Natural killer cell (primary cell): ENCODE measurements at regions not wholly inside any gene's neighbourhood (a gene's known extent, or its start where the extent isn't known, plus 50 kb on each side); places are given as distances from the start of the nearest gene placed in this dataset.

ENCODE experiments used
- ATAC-seq, 3 donors: fragments of 150-1000 bp in 2 of 3; fragments of 200-7000 bp in 1 of 3; cut with Tn5 transposase; 1 replicate in 1 of 3; 2 replicates in 2 of 3; pipeline ENCODE4 v1.10.0; 2021; ENCODE audit warnings: mild to moderate bottlenecking in 2 of 3, moderate library complexity in 2 of 3
- DNase-seq, 2 donors: peaks; one replicate each; pipeline versions ENCODE4 v3.0.0 to v3.0.0-alpha.2; 2013 to 2021; ENCODE audit warnings: mixed read lengths in 1 of 2
- H3K27ac ChIP-seq: one replicate; pipeline ENCODE4 v1.5.1; 2013; ENCODE audit warnings: mild to moderate bottlenecking, low read length
- H3K27me3 ChIP-seq: one replicate; pipeline ENCODE4 v1.6.1; 2013; ENCODE audit warnings: low read length; ENCODE audit not compliant: control insufficient read depth, insufficient read depth
- H3K36me3 ChIP-seq: one replicate; pipeline ENCODE4 v1.6.1; 2013; ENCODE audit warnings: low read length; ENCODE audit not compliant: control insufficient read depth, insufficient read depth
- H3K4me1 ChIP-seq: one replicate; pipeline ENCODE4 v1.6.1; 2013; ENCODE audit warnings: low read length; ENCODE audit not compliant: control insufficient read depth, insufficient read depth
- H3K4me3 ChIP-seq: one replicate; pipeline ENCODE4 v1.5.1; 2013; ENCODE audit warnings: low read length
- H3K9me3 ChIP-seq: one replicate; pipeline ENCODE4 v1.6.1; 2013; ENCODE audit warnings: low read length; ENCODE audit not compliant: control insufficient read depth, insufficient read depth
- H3K27ac Mint-ChIP-seq, 2 donors: one replicate each; pipeline ENCODE4 v1.8.0; 2022; ENCODE audit warnings: mild to moderate bottlenecking in 2 of 2, mixed read lengths in 2 of 2, moderate library complexity in 1 of 2
- H3K27me3 Mint-ChIP-seq, 2 donors: one replicate each; pipeline ENCODE4 v1.8.0; 2022; ENCODE audit warnings: low read depth in 2 of 2, mixed read lengths in 2 of 2
- H3K36me3 Mint-ChIP-seq: one replicate; pipeline ENCODE4 v1.8.0; 2022; ENCODE audit warnings: mixed read lengths
- H3K4me1 Mint-ChIP-seq, 2 donors: one replicate each; pipeline ENCODE4 v1.8.0; 2022; ENCODE audit warnings: mixed read lengths in 2 of 2
- H3K4me3 Mint-ChIP-seq: one replicate; pipeline ENCODE4 v1.8.0; 2022; ENCODE audit warnings: mild to moderate bottlenecking, moderate library complexity, mixed read lengths
- H3K9me3 Mint-ChIP-seq, 2 donors: one replicate each; pipeline ENCODE4 v1.8.0; 2022; ENCODE audit warnings: mixed read lengths in 2 of 2
- WGBS: methylation state at CpG from one replicate; pipeline ENCODE4 v1.1.7; 2013; ENCODE audit warnings: missing lambda C conversion rate; ENCODE audit not compliant: insufficient coverage; 5-methylcytosine and 5-hydroxymethylcytosine counted together
- intact Hi-C: fragments of 100-400 bp; cut with micrococcal nuclease; formaldehyde crosslinking; loops from one replicate; pipeline ENCODE4 v1.14.2; 2022
- TF ChIP-seq, protein P1 (sequence below): fragments of 200-600 bp; IDR thresholded peaks from one replicate; pipeline ENCODE4 v1.8.0; 2022; ENCODE audit warnings: antibody characterized with exemption

DNA sequence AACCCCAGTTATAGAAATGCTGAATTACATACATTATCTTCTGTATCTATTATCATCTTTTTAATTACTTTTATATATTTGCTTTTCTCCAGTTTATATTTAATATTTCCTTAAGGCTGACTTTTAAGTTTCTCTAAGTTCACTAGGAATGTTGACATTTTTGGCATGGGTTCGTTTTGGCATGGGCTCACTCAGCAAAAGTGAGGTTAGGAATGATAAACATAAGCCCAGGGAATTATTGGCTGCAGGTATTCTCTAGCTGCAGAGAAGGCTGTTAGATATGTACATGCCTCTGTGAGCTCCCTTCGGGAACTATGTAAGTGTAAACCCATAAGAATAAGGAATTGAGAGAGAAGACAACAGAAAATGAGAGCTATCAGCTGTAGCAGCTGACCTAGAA, 63.6 kb upstream of the RAB18 start:
- Histone ChIP-seq H3K4me1 (no peaks in the 10 kb centered on the region), H3K27me3 (peaks cover 2% of the 10 kb centered on the region), H3K9me3 (no peaks in the 10 kb centered on the region), H3K36me3 (no peaks in the 10 kb centered on the region), H3K4me3 (no peak overlapping the region), H3K27ac (no peak overlapping the region)
- Mint-ChIP-seq H3K27ac (no peak overlapping the region), H3K4me1 (no peaks in the 10 kb centered on the region), H3K4me3 (no peak overlapping the region), H3K9me3 (no peaks in the 10 kb centered on the region), H3K27me3 (peaks cover 4 to 10% of the 10 kb centered on the region in 2 donors), H3K36me3 (no peaks in the 10 kb centered on the region)
- TF ChIP-seq, protein P1, sequence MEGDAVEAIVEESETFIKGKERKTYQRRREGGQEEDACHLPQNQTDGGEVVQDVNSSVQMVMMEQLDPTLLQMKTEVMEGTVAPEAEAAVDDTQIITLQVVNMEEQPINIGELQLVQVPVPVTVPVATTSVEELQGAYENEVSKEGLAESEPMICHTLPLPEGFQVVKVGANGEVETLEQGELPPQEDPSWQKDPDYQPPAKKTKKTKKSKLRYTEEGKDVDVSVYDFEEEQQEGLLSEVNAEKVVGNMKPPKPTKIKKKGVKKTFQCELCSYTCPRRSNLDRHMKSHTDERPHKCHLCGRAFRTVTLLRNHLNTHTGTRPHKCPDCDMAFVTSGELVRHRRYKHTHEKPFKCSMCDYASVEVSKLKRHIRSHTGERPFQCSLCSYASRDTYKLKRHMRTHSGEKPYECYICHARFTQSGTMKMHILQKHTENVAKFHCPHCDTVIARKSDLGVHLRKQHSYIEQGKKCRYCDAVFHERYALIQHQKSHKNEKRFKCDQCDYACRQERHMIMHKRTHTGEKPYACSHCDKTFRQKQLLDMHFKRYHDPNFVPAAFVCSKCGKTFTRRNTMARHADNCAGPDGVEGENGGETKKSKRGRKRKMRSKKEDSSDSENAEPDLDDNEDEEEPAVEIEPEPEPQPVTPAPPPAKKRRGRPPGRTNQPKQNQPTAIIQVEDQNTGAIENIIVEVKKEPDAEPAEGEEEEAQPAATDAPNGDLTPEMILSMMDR, result no peak
- DNase-seq (no peak), ATAC-seq (no peak)
- intact Hi-C loops, result no loop called here
- 72% methylated on average over 2 of the region's 2 CpGs for WGBS

DNA sequence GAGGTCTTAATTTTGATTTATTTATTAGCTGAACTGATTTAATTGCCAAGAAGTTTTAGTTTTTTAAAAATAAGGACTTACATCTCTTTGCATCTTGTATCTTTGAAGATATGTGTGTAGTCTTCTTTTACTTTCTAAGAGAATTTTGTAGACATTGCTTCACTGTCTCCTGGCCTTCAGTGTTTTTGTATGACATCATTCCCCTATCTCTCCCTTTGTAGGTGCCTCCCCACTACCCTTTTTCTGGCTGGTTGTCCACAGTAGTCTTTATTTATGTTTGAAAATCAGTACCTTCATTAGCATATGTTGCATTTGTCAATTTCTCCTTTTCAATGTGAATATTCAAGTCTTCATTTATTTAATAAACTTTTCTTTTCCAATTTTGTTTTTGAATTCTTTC, 64.1 kb upstream of the RAB18 start:
- Mint-ChIP-seq H3K9me3 (no peaks in the 10 kb centered on the region), H3K4me1 (no peaks in the 10 kb centered on the region), H3K27me3 (peaks cover 4 to 13% of the 10 kb centered on the region in 2 donors), H3K36me3 (no peaks in the 10 kb centered on the region), H3K4me3 (no peak overlapping the region), H3K27ac (no peak overlapping the region)
- Histone ChIP-seq H3K4me1 (no peaks in the 10 kb centered on the region), H3K9me3 (no peaks in the 10 kb centered on the region), H3K4me3 (no peak overlapping the region), H3K27me3 (peaks cover 2% of the 10 kb centered on the region), H3K36me3 (no peaks in the 10 kb centered on the region), H3K27ac (no peak overlapping the region)
- intact Hi-C loops, result no loop called here
- no peak for DNase-seq
- TF ChIP-seq, protein P1, result no peak
- ATAC-seq, result no peak

DNA sequence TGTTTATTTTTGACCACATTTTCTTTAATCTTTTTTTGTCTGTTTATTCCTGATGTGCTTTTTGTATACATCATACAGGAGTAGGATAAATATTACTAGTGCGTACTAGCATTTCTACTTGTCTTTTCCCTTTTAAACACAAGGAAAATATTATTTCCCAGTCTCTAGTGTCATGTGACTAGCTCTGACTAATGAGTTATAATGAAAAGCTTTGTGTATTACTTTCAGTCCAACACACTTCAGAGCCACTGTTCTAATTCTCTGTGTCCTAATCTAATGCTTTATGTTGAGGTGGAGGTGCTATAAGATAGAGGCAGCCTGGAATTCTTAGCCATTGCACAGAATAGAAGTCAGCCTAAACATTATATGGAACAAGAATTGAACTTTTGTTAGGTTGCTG, 65.0 kb upstream of the RAB18 start:
- H3K27ac Mint-ChIP-seq, result no peak overlapping the region

DNA sequence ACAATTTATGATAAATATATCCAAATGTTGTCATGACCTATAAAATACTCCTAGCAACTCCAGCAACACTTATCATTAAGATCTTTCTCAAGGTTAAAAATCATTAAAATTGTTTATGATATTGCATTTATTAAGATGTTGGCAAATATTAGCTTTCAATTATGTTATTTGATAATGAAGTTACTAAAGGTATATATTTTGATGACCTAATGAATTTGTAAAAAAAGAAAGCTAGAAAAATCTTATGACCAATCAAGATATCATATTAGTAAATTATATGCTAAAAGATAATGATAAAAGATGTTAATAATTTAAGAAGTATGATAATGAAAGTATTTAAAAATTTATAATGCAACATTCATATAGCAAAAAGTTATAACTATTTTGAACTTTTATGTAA, 66.3 kb upstream of the RAB18 start:
- TF ChIP-seq, protein P1, result no peak
- H3K27ac ChIP-seq, result no peak overlapping the region
- Mint-ChIP-seq H3K4me3 (no peak overlapping the region), H3K9me3 (no peaks in the 10 kb centered on the region), H3K27ac (no peak overlapping the region), H3K4me1 (no peaks in the 10 kb centered on the region), H3K36me3 (no peaks in the 10 kb centered on the region), H3K27me3 (peaks cover 4 to 35% of the 10 kb centered on the region in 2 donors)
- H3K4me1 ChIP-seq, result no peaks in the 10 kb centered on the region
- H3K9me3 ChIP-seq, result no peaks in the 10 kb centered on the region
- ATAC-seq (no peak), DNase-seq (no peak)
- intact Hi-C loops, result no loop called here
- H3K4me3 ChIP-seq, result no peak overlapping the region
- H3K36me3 ChIP-seq, result no peaks in the 10 kb centered on the region
- H3K27me3 ChIP-seq, result peaks cover 2% of the 10 kb centered on the region

More for the DNA sequence above, 65.0 kb upstream of the RAB18 start:
- no peaks in the 10 kb centered on the region for H3K36me3 ChIP-seq
- peaks cover 2% of the 10 kb centered on the region for H3K27me3 ChIP-seq
- Mint-ChIP-seq H3K4me3 (no peak overlapping the region), H3K9me3 (no peaks in the 10 kb centered on the region), H3K36me3 (no peaks in the 10 kb centered on the region), H3K4me1 (no peaks in the 10 kb centered on the region), H3K27me3 (peaks cover 4 to 22% of the 10 kb centered on the region in 2 donors)
- no CpG with 5 or more reads among the region's 1 CpG for WGBS
- no peaks in the 10 kb centered on the region for H3K4me1 ChIP-seq
- H3K4me3 ChIP-seq, result no peak overlapping the region
- ATAC-seq (no peak), DNase-seq (no peak)
- TF ChIP-seq, protein P1, result no peak
- intact Hi-C loops, result no loop called here
- H3K27ac ChIP-seq, result no peak overlapping the region
- H3K9me3 ChIP-seq, result no peaks in the 10 kb centered on the region
